ENCODE measurements at regions not wholly inside any gene's neighbourhood (a gene's known extent, or its start where the extent isn't known, plus 50 kb on each side); places are given as distances from the start of the nearest gene placed in this dataset.

DNA sequence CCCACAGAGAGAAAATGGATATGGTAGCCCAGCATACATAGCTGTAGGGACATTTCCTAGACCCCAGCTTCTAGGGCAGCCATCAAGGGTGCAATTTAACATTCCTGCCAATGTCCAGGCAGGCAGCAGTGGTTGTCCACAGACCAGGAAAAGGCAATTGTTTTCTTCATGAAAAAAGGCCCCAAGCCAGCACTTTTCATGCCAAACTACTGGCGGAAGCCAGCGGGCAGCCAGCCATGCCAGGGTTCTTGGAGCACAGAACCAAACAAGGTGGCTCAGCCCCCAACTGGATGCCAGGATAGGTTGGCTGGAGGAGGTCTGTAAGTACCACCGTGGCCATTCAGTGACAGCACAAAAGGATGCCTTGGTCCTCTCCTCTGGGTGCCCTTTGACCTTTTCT lies 94.6 kb downstream of the BANF2 start:
- peaks cover 6% of the 10 kb centered on the region for H3K9me3 Mint-ChIP-seq (ENCODE audit: unreplicated experiment)
- Histone ChIP-seq H4K20me1 (ENCODE audit: insufficient read depth, low read length) (no peaks in the 10 kb centered on the region), H3K4me3 (ENCODE audit: insufficient read depth, low read depth, low read length) (no peak overlapping the region), H3K9ac (ENCODE audit: low read length) (no peak overlapping the region), H3K9me3 (ENCODE audit: insufficient read depth, low read depth, low read length) (no peaks in the 10 kb centered on the region), H3K79me2 (ENCODE audit: insufficient read depth, low read length) (no peaks in the 10 kb centered on the region), H3K27ac (ENCODE audit: low read depth, low read length) (no peak overlapping the region), H2AFZ (ENCODE audit: low read depth, low read length) (no peak overlapping the region), H3K4me2 (ENCODE audit: low read length) (no peak overlapping the region), H3K4me1 (ENCODE audit: insufficient read depth, low read length) (no peaks in the 10 kb centered on the region), H3K36me3 (ENCODE audit: insufficient read depth, low read length) (no peaks in the 10 kb centered on the region), H3K27me3 (ENCODE audit: insufficient read depth, low read length) (no peaks in the 10 kb centered on the region)
- H3K4me1 Mint-ChIP-seq (ENCODE audit: low read depth, unreplicated experiment), result peaks cover 12% of the 10 kb centered on the region
- FAIRE-seq (no peak), DNase-seq (ENCODE audit: low read depth) (no peak)
- no peak overlapping the region for H3K27ac Mint-ChIP-seq (ENCODE audit: unreplicated experiment)
- peaks cover 2% of the 10 kb centered on the region for H3K36me3 Mint-ChIP-seq (ENCODE audit: low read depth, unreplicated experiment)
- H3K4me3 Mint-ChIP-seq (ENCODE audit: unreplicated experiment), result no peak overlapping the region
- H3K27me3 Mint-ChIP-seq (ENCODE audit: low read depth, unreplicated experiment), result peaks cover 24% of the 10 kb centered on the region
- TF ChIP-seq EZH2 (IDR thresholded peaks at IDR 0.05; ENCODE audit: insufficient read depth, low read length), result no peak
- TF ChIP-seq, protein P1, sequence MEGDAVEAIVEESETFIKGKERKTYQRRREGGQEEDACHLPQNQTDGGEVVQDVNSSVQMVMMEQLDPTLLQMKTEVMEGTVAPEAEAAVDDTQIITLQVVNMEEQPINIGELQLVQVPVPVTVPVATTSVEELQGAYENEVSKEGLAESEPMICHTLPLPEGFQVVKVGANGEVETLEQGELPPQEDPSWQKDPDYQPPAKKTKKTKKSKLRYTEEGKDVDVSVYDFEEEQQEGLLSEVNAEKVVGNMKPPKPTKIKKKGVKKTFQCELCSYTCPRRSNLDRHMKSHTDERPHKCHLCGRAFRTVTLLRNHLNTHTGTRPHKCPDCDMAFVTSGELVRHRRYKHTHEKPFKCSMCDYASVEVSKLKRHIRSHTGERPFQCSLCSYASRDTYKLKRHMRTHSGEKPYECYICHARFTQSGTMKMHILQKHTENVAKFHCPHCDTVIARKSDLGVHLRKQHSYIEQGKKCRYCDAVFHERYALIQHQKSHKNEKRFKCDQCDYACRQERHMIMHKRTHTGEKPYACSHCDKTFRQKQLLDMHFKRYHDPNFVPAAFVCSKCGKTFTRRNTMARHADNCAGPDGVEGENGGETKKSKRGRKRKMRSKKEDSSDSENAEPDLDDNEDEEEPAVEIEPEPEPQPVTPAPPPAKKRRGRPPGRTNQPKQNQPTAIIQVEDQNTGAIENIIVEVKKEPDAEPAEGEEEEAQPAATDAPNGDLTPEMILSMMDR (IDR thresholded peaks at IDR 0.05; ENCODE audit: insufficient read depth, low read depth, low read length), result no peak

DNA sequence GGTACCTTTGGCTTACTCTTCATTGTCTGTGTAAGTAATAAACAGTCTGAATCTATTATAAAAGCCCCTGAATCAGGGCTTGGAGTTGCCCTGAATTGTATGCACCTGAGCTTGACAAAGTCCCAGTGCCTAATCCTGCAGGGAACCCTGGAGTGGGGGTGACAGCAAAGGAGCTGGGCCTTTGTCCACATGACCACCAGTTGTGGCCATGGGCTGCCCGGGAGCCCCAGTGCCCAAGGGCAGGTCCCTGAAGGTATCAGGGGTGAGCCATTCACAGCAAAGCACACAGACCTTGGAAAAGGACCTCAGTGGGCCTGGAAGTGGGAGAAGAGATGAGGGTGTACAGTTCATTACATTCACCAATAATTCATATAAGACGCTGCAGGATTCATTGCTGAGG lies 94.2 kb downstream of the BANF2 start:
- Histone ChIP-seq H3K36me3 (ENCODE audit: insufficient read depth, low read length) (no peaks in the 10 kb centered on the region), H3K27me3 (ENCODE audit: insufficient read depth, low read length) (no peaks in the 10 kb centered on the region), H3K9me3 (ENCODE audit: insufficient read depth, low read depth, low read length) (no peaks in the 10 kb centered on the region), H3K27ac (ENCODE audit: low read depth, low read length) (no peak overlapping the region), H3K4me3 (ENCODE audit: insufficient read depth, low read depth, low read length) (no peak overlapping the region), H2AFZ (ENCODE audit: low read depth, low read length) (no peak overlapping the region), H3K4me1 (ENCODE audit: insufficient read depth, low read length) (no peaks in the 10 kb centered on the region), H3K79me2 (ENCODE audit: insufficient read depth, low read length) (no peaks in the 10 kb centered on the region), H4K20me1 (ENCODE audit: insufficient read depth, low read length) (no peaks in the 10 kb centered on the region), H3K4me2 (ENCODE audit: low read length) (no peak overlapping the region), H3K9ac (ENCODE audit: low read length) (no peak overlapping the region)
- no peak overlapping the region for H3K27ac Mint-ChIP-seq (ENCODE audit: unreplicated experiment)
- peaks cover 24% of the 10 kb centered on the region for H3K27me3 Mint-ChIP-seq (ENCODE audit: low read depth, unreplicated experiment)
- H3K4me3 Mint-ChIP-seq (ENCODE audit: unreplicated experiment), result no peak overlapping the region
- TF ChIP-seq EZH2 (IDR thresholded peaks at IDR 0.05; ENCODE audit: insufficient read depth, low read length), result no peak
- TF ChIP-seq, protein P1 (IDR thresholded peaks at IDR 0.05; ENCODE audit: insufficient read depth, low read depth, low read length), result no peak
- H3K36me3 Mint-ChIP-seq (ENCODE audit: low read depth, unreplicated experiment), result peaks cover 2% of the 10 kb centered on the region
- no peak for FAIRE-seq
- H3K9me3 Mint-ChIP-seq (ENCODE audit: unreplicated experiment), result peaks cover 6% of the 10 kb centered on the region
- no peak for DNase-seq (ENCODE audit: low read depth)
- peaks cover 13% of the 10 kb centered on the region for H3K4me1 Mint-ChIP-seq (ENCODE audit: low read depth, unreplicated experiment)

DNA sequence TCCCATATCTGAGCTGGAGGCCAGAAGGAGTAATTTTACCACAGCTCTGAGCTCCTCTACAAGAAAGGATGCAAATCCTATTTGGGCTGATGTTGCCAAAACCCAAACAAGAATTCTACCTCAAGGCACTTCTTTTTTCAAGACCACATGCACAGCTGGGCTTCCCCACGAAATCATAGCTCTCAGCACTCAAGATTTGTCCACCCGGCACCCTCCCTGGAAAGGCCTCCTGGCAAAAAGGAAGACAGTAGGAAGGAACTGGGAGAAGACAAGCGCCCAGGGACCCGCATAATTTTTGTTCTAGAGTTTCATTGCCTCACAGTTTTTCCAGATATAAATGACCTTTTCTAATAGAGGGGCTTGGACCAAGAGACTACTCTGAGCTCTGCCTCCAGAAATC lies 90.5 kb downstream of the BANF2 start:
- H3K4me1 ChIP-seq (ENCODE audit: insufficient read depth, low read length), result no peaks in the 10 kb centered on the region
- FAIRE-seq, result no peak
- no peaks in the 10 kb centered on the region for H3K79me2 ChIP-seq (ENCODE audit: insufficient read depth, low read length)
- TF ChIP-seq, protein P1 (IDR thresholded peaks at IDR 0.05; ENCODE audit: insufficient read depth, low read depth, low read length), result no peak
- no peak for TF ChIP-seq EZH2 (IDR thresholded peaks at IDR 0.05; ENCODE audit: insufficient read depth, low read length)
- H3K9ac ChIP-seq (ENCODE audit: low read length), result no peak overlapping the region
- peaks cover 2% of the 10 kb centered on the region for H3K9me3 Mint-ChIP-seq (ENCODE audit: unreplicated experiment)
- no peak for DNase-seq (ENCODE audit: low read depth)
- peaks cover 20% of the 10 kb centered on the region for H3K4me1 Mint-ChIP-seq (ENCODE audit: low read depth, unreplicated experiment)
- no peak overlapping the region for H3K4me3 Mint-ChIP-seq (ENCODE audit: unreplicated experiment)
- no peak overlapping the region for H2AFZ ChIP-seq (ENCODE audit: low read depth, low read length)
- H3K36me3 ChIP-seq (ENCODE audit: insufficient read depth, low read length), result no peaks in the 10 kb centered on the region
- peaks cover 2% of the 10 kb centered on the region for H3K36me3 Mint-ChIP-seq (ENCODE audit: low read depth, unreplicated experiment)
- no peak overlapping the region for H3K4me3 ChIP-seq (ENCODE audit: insufficient read depth, low read depth, low read length)
- peaks cover 16% of the 10 kb centered on the region for H3K27me3 Mint-ChIP-seq (ENCODE audit: low read depth, unreplicated experiment)
- no peak overlapping the region for H3K27ac ChIP-seq (ENCODE audit: low read depth, low read length)
- no peak overlapping the region for H3K4me2 ChIP-seq (ENCODE audit: low read length)
- H4K20me1 ChIP-seq (ENCODE audit: insufficient read depth, low read length), result no peaks in the 10 kb centered on the region
- H3K27ac Mint-ChIP-seq (ENCODE audit: unreplicated experiment), result no peak overlapping the region
- H3K27me3 ChIP-seq (ENCODE audit: insufficient read depth, low read length), result no peaks in the 10 kb centered on the region
- H3K9me3 ChIP-seq (ENCODE audit: insufficient read depth, low read depth, low read length), result no peaks in the 10 kb centered on the region
